Activated naive CD8-positive, alpha-beta T cell treated with anti-CD3 and anti-CD28 coated beads for 36 hours (primary cell): ENCODE measurements at regions not wholly inside any gene's neighbourhood (a gene's known extent, or its start where the extent isn't known, plus 50 kb on each side); places are given as distances from the start of the nearest gene placed in this dataset.

ENCODE experiments used
- DNase-seq: peaks from one replicate; pipeline ENCODE4 v3.0.0; 2021
- H3K27ac Mint-ChIP-seq: one replicate; pipeline ENCODE4 v1.8.0; 2022; ENCODE audit warnings: mild to moderate bottlenecking, moderate library complexity, mixed read lengths
- H3K27me3 Mint-ChIP-seq: one replicate; pipeline ENCODE4 v1.8.0; 2022; ENCODE audit warnings: mild to moderate bottlenecking, mixed read lengths
- H3K36me3 Mint-ChIP-seq: one replicate; pipeline ENCODE4 v1.8.0; 2021; ENCODE audit warnings: mild to moderate bottlenecking, mixed read lengths
- H3K4me1 Mint-ChIP-seq: one replicate; pipeline ENCODE4 v1.8.0; 2021; ENCODE audit warnings: mixed read lengths
- H3K4me3 Mint-ChIP-seq: one replicate; pipeline ENCODE4 v1.8.0; 2022; ENCODE audit warnings: mild to moderate bottlenecking, moderate library complexity, mixed read lengths
- H3K9me3 Mint-ChIP-seq: one replicate; pipeline ENCODE4 v1.8.0; 2022; ENCODE audit warnings: mixed read lengths

GRCh38 chr2:163246135-163246534 lies 407.6 kb upstream of the KCNH7 start:
- Mint-ChIP-seq H3K36me3 (no peaks in the 10 kb centered on the region), H3K9me3 (no peaks in the 10 kb centered on the region), H3K27ac (no peak overlapping the region), H3K27me3 (no peaks in the 10 kb centered on the region), H3K4me1 (no peaks in the 10 kb centered on the region), H3K4me3 (no peak overlapping the region)
- no peak for DNase-seq

- Mint-ChIP-seq H3K4me3 (no peak overlapping the region), H3K27ac (no peak overlapping the region), H3K27me3 (no peaks in the 10 kb centered on the region), H3K4me1 (no peaks in the 10 kb centered on the region), H3K36me3 (no peaks in the 10 kb centered on the region), H3K9me3 (peaks cover 11% of the 10 kb centered on the region)
- no peak for DNase-seq
Measured at GRCh38 chr2:163236553-163236952, 398.0 kb upstream of the KCNH7 start.

- Mint-ChIP-seq H3K27ac (no peak overlapping the region), H3K27me3 (no peaks in the 10 kb centered on the region), H3K4me3 (no peak overlapping the region), H3K36me3 (no peaks in the 10 kb centered on the region), H3K4me1 (no peaks in the 10 kb centered on the region), H3K9me3 (peaks cover 2% of the 10 kb centered on the region)
- no peak for DNase-seq
Measured at GRCh38 chr2:163231666-163232065, 393.1 kb upstream of the KCNH7 start.

- H3K4me1 Mint-ChIP-seq, result no peaks in the 10 kb centered on the region
- no peak for DNase-seq
- H3K9me3 Mint-ChIP-seq, result no peaks in the 10 kb centered on the region
- no peaks in the 10 kb centered on the region for H3K27me3 Mint-ChIP-seq
- H3K27ac Mint-ChIP-seq, result no peak overlapping the region
- H3K4me3 Mint-ChIP-seq, result no peak overlapping the region
- H3K36me3 Mint-ChIP-seq, result no peaks in the 10 kb centered on the region
Measured at GRCh38 chr2:163213661-163214081, 375.1 kb upstream of the KCNH7 start.

- DNase-seq, result no peak
- Mint-ChIP-seq H3K27me3 (no peaks in the 10 kb centered on the region), H3K4me3 (no peak overlapping the region), H3K4me1 (no peaks in the 10 kb centered on the region), H3K27ac (no peak overlapping the region), H3K9me3 (no peaks in the 10 kb centered on the region), H3K36me3 (no peaks in the 10 kb centered on the region)
Measured at GRCh38 chr2:163210430-163210918, 371.9 kb upstream of the KCNH7 start.

GRCh38 chr2:163207693-163208370 lies 369.3 kb upstream of the KCNH7 start:
- H3K9me3 Mint-ChIP-seq, result no peaks in the 10 kb centered on the region
- no peaks in the 10 kb centered on the region for H3K27me3 Mint-ChIP-seq
- H3K4me1 Mint-ChIP-seq, result no peaks in the 10 kb centered on the region
- H3K4me3 Mint-ChIP-seq, result no peak overlapping the region
- DNase-seq, result no peak
- no peak overlapping the region for H3K27ac Mint-ChIP-seq
- no peaks in the 10 kb centered on the region for H3K36me3 Mint-ChIP-seq

GRCh38 chr2:163205589-163206254 lies 367.2 kb upstream of the KCNH7 start:
- H3K4me3 Mint-ChIP-seq, result no peak overlapping the region
- no peaks in the 10 kb centered on the region for H3K36me3 Mint-ChIP-seq
- no peak overlapping the region for H3K27ac Mint-ChIP-seq
- no peaks in the 10 kb centered on the region for H3K27me3 Mint-ChIP-seq
- no peak for DNase-seq
- H3K9me3 Mint-ChIP-seq, result no peaks in the 10 kb centered on the region
- H3K4me1 Mint-ChIP-seq, result no peaks in the 10 kb centered on the region

GRCh38 chr2:163200741-163201140 lies 362.2 kb upstream of the KCNH7 start:
- H3K36me3 Mint-ChIP-seq, result no peaks in the 10 kb centered on the region
- no peak for DNase-seq

GRCh38 chr2:163198972-163199371 lies 360.4 kb upstream of the KCNH7 start:
- no peaks in the 10 kb centered on the region for H3K36me3 Mint-ChIP-seq
- no peak overlapping the region for H3K4me3 Mint-ChIP-seq
- no peak for DNase-seq

More at GRCh38 chr2:163200741-163201140, 362.2 kb upstream of the KCNH7 start:
- no peaks in the 10 kb centered on the region for H3K4me1 Mint-ChIP-seq
- H3K9me3 Mint-ChIP-seq, result no peaks in the 10 kb centered on the region
- no peak overlapping the region for H3K4me3 Mint-ChIP-seq
- no peak overlapping the region for H3K27ac Mint-ChIP-seq
- H3K27me3 Mint-ChIP-seq, result no peaks in the 10 kb centered on the region

GRCh38 chr2:163198007-163198406 lies 359.4 kb upstream of the KCNH7 start:
- Mint-ChIP-seq H3K4me1 (no peaks in the 10 kb centered on the region), H3K27me3 (no peaks in the 10 kb centered on the region), H3K36me3 (no peaks in the 10 kb centered on the region), H3K4me3 (no peak overlapping the region), H3K27ac (no peak overlapping the region), H3K9me3 (no peaks in the 10 kb centered on the region)
- DNase-seq, result no peak

More at GRCh38 chr2:163198972-163199371, 360.4 kb upstream of the KCNH7 start:
- Mint-ChIP-seq H3K9me3 (no peaks in the 10 kb centered on the region), H3K27me3 (no peaks in the 10 kb centered on the region), H3K27ac (no peak overlapping the region), H3K4me1 (no peaks in the 10 kb centered on the region)

GRCh38 chr2:163191372-163191771 lies 352.8 kb upstream of the KCNH7 start:
- Mint-ChIP-seq H3K4me3 (no peak overlapping the region), H3K27ac (no peak overlapping the region), H3K27me3 (no peaks in the 10 kb centered on the region), H3K4me1 (no peaks in the 10 kb centered on the region), H3K9me3 (no peaks in the 10 kb centered on the region), H3K36me3 (no peaks in the 10 kb centered on the region)
- no peak for DNase-seq

GRCh38 chr2:163187995-163188655 lies 349.6 kb upstream of the KCNH7 start:
- H3K4me1 Mint-ChIP-seq, result no peaks in the 10 kb centered on the region
- no peak overlapping the region for H3K27ac Mint-ChIP-seq
- DNase-seq, result no peak
- no peaks in the 10 kb centered on the region for H3K36me3 Mint-ChIP-seq
- H3K4me3 Mint-ChIP-seq, result no peak overlapping the region
- no peaks in the 10 kb centered on the region for H3K27me3 Mint-ChIP-seq
- H3K9me3 Mint-ChIP-seq, result no peaks in the 10 kb centered on the region

- no peaks in the 10 kb centered on the region for H3K9me3 Mint-ChIP-seq
- DNase-seq, result no peak
- H3K4me3 Mint-ChIP-seq, result no peak overlapping the region
- H3K36me3 Mint-ChIP-seq, result no peaks in the 10 kb centered on the region
- H3K4me1 Mint-ChIP-seq, result no peaks in the 10 kb centered on the region
- no peak overlapping the region for H3K27ac Mint-ChIP-seq
- no peaks in the 10 kb centered on the region for H3K27me3 Mint-ChIP-seq
Measured at GRCh38 chr2:163187119-163187518, 348.6 kb upstream of the KCNH7 start.

GRCh38 chr2:163185160-163185559 lies 346.6 kb upstream of the KCNH7 start:
- Mint-ChIP-seq H3K9me3 (no peaks in the 10 kb centered on the region), H3K4me3 (no peak overlapping the region), H3K27me3 (no peaks in the 10 kb centered on the region), H3K4me1 (no peaks in the 10 kb centered on the region), H3K27ac (no peak overlapping the region), H3K36me3 (no peaks in the 10 kb centered on the region)
- no peak for DNase-seq

- H3K9me3 Mint-ChIP-seq, result no peaks in the 10 kb centered on the region
- no peaks in the 10 kb centered on the region for H3K4me1 Mint-ChIP-seq
- no peaks in the 10 kb centered on the region for H3K36me3 Mint-ChIP-seq
- H3K4me3 Mint-ChIP-seq, result no peak overlapping the region
- no peaks in the 10 kb centered on the region for H3K27me3 Mint-ChIP-seq
- no peak for DNase-seq
- no peak overlapping the region for H3K27ac Mint-ChIP-seq
Measured at GRCh38 chr2:163182764-163183354, 344.3 kb upstream of the KCNH7 start.
